Brain microvascular endothelial cell (primary cell): ENCODE measurements at regions not wholly inside any gene's neighbourhood (a gene's known extent, or its start where the extent isn't known, plus 50 kb on each side); places are given as distances from the start of the nearest gene placed in this dataset.

Source experiments
- DNase-seq: peaks from one replicate; pipeline ENCODE4 v3.0.0-alpha.2; 2020
- H3K27ac ChIP-seq: fragments of 250-450 bp; sonication (Bioruptor Pico); 2 replicates; pipeline ENCODE4 v1.5.1; 2020; ENCODE audit warnings: mild to moderate bottlenecking, moderate library complexity
- H3K27me3 ChIP-seq: fragments of 250-450 bp; sonication (Bioruptor Pico); replicated peaks from 2 replicates; pipeline ENCODE4 v1.5.1; 2020; ENCODE audit warnings: mild to moderate bottlenecking
- H3K36me3 ChIP-seq: fragments of 250-450 bp; sonication (Bioruptor Pico); replicated peaks from 2 replicates; pipeline ENCODE4 v1.5.1; 2020; ENCODE audit warnings: mild to moderate bottlenecking
- H3K4me3 ChIP-seq: 2 replicates; pipeline ENCODE4 v1.5.1; 2011; ENCODE audit warnings: low read depth, mild to moderate bottlenecking, control low read depth, low read length, moderate library complexity
- in situ Hi-C: cut with HindIII; loops from 2 replicates; pipeline ENCODE4 v1.10.0; 2017; ENCODE audit warnings: low sequenced_read_pairs, low pct_ligation_motif_present
- TF ChIP-seq, protein P1 (sequence below): IDR thresholded peaks from 2 replicates; pipeline ENCODE4 v1.5.1; 2011; ENCODE audit warnings: low read depth, mild to moderate bottlenecking, moderate library complexity, low read length, control low read depth, inconsistent platforms; ENCODE audit errors: missing control alignments

- DNase-seq = no peak
- in situ Hi-C loops = no loop called here
- no peak overlapping the region for H3K27ac ChIP-seq
Measured at GRCh38 chr2:238663586-238663985, 184.3 kb upstream of the TWIST2 start.

GRCh38 chr2:238665919-238666318, 182.0 kb upstream of the TWIST2 start:
- in situ Hi-C loops = no loop called here
- H3K4me3 ChIP-seq = no peak overlapping the region
- H3K36me3 ChIP-seq = no peaks in the 10 kb centered on the region
- H3K27ac ChIP-seq = no peak overlapping the region
- DNase-seq = no peak
- H3K27me3 ChIP-seq = no peaks in the 10 kb centered on the region
- TF ChIP-seq, protein P1, sequence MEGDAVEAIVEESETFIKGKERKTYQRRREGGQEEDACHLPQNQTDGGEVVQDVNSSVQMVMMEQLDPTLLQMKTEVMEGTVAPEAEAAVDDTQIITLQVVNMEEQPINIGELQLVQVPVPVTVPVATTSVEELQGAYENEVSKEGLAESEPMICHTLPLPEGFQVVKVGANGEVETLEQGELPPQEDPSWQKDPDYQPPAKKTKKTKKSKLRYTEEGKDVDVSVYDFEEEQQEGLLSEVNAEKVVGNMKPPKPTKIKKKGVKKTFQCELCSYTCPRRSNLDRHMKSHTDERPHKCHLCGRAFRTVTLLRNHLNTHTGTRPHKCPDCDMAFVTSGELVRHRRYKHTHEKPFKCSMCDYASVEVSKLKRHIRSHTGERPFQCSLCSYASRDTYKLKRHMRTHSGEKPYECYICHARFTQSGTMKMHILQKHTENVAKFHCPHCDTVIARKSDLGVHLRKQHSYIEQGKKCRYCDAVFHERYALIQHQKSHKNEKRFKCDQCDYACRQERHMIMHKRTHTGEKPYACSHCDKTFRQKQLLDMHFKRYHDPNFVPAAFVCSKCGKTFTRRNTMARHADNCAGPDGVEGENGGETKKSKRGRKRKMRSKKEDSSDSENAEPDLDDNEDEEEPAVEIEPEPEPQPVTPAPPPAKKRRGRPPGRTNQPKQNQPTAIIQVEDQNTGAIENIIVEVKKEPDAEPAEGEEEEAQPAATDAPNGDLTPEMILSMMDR = no peak

More at GRCh38 chr2:238663586-238663985, 184.3 kb upstream of the TWIST2 start:
- no peak overlapping the region for H3K4me3 ChIP-seq
- no peaks in the 10 kb centered on the region for H3K27me3 ChIP-seq
- TF ChIP-seq, protein P1 = no peak
- no peaks in the 10 kb centered on the region for H3K36me3 ChIP-seq

DNA sequence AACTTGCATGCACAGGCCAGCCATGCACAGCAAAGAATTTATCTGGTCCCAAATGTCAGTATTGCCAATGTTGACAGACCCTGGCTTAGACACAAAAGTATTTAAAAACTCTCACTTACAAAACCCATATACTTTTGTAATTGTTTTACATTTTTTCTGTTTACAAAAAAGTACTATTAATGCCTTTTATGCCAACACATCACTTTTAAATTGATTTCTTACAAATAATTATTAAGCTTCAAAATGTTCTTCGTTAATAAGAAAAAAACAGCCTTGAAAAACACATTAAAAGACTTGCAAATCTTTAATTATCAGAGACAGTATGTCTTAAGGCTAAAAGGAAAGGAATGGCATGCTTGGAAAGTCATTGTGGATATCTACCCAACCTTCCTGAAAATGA, 181.3 kb upstream of the TWIST2 start:
- TF ChIP-seq, protein P1 = no peak

GRCh38 chr2:238667008-238667407, 180.9 kb upstream of the TWIST2 start:
- DNase-seq = no peak
- Histone ChIP-seq H3K27ac (no peak overlapping the region), H3K36me3 (no peaks in the 10 kb centered on the region), H3K4me3 (no peak overlapping the region), H3K27me3 (no peaks in the 10 kb centered on the region)
- TF ChIP-seq, protein P1 = no peak
- in situ Hi-C loops = no loop called here

More for the DNA sequence above, 181.3 kb upstream of the TWIST2 start:
- H3K27me3 ChIP-seq = no peaks in the 10 kb centered on the region
- H3K27ac ChIP-seq = no peak overlapping the region
- in situ Hi-C loops = no loop called here
- no peak overlapping the region for H3K4me3 ChIP-seq
- DNase-seq = no peak
- H3K36me3 ChIP-seq = no peaks in the 10 kb centered on the region

- Histone ChIP-seq H3K36me3 (no peaks in the 10 kb centered on the region), H3K27ac (no peak overlapping the region), H3K27me3 (no peaks in the 10 kb centered on the region), H3K4me3 (no peak overlapping the region)
- in situ Hi-C loops = no loop called here
- DNase-seq = no peak
- TF ChIP-seq, protein P1 = no peak
Measured at GRCh38 chr2:238667639-238668038, 180.2 kb upstream of the TWIST2 start.

DNA sequence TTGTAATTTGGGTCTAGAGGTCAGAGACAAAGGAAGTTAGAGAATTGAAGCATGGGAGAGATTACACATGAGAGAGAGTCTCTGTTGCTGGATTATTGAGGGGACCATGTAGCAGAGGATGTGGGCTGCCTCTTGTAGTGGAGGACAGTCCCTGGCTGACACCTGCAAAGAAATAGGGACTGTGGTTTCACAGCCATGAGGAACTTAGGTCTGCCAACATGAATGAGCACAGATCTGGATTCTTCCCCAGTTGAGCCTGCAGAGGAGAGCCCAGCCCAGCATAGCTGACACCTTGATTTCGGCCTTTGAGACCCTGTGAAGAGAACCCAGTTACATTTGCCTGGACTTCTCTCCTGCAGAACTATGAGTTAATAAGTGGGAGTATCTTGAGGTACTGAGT, 179.5 kb upstream of the TWIST2 start:
- DNase-seq = no peak
- no peak overlapping the region for H3K4me3 ChIP-seq
- no peaks in the 10 kb centered on the region for H3K36me3 ChIP-seq
- no peak overlapping the region for H3K27ac ChIP-seq
- in situ Hi-C loops = no loop called here
- TF ChIP-seq, protein P1 = no peak
- H3K27me3 ChIP-seq = no peaks in the 10 kb centered on the region
